ENCODE measurements at regions not wholly inside any gene's neighbourhood (a gene's known extent, or its start where the extent isn't known, plus 50 kb on each side); places are given as distances from the start of the nearest gene placed in this dataset.

GRCh38 chr17:34487626-34488025 is 91.8 kb upstream of the TMEM132E start:
- H3K9me3 ChIP-seq (ENCODE audit: low read depth): no peaks in the 10 kb centered on the region
- no peaks in the 10 kb centered on the region for H3K9me2 ChIP-seq (replicated peaks; ENCODE audit: insufficient read depth)
- H3K27me3 ChIP-seq: peaks cover 25% of the 10 kb centered on the region
- H3K4me2 ChIP-seq: no peak overlapping the region
- H3K36me3 ChIP-seq (replicated peaks; ENCODE audit: insufficient read depth, low read depth): no peaks in the 10 kb centered on the region
- H4K20me1 ChIP-seq (ENCODE audit: insufficient read depth, poor library complexity, severe bottlenecking): no peaks in the 10 kb centered on the region
- H2AFZ ChIP-seq: no peak overlapping the region
- TF ChIP-seq EZH2 (IDR thresholded peaks at IDR 0.05; ENCODE audit: borderline replicate concordance): no peak
- no peak for TF ChIP-seq CTCF (IDR thresholded peaks at IDR 0.05; ENCODE audit: poor library complexity)
- TF ChIP-seq EZH2phosphoT487 (IDR thresholded peaks at IDR 0.05; ENCODE audit: low read depth, severe bottlenecking, unreplicated experiment): no peak
- no peaks in the 10 kb centered on the region for H3K4me1 ChIP-seq (ENCODE audit: insufficient read depth)
- no peak overlapping the region for H3K4me3 ChIP-seq
- no peak overlapping the region for H3K27ac ChIP-seq
- WGBS (ENCODE audit: low lambda C conversion rate, missing lambda C conversion rate): 27% methylated on average over 8 of the region's 12 CpGs
- no peaks in the 10 kb centered on the region for H3K79me2 ChIP-seq
- no peak for DNase-seq (ENCODE audit: low spot score)

GRCh38 chr17:34486761-34487160 is 92.6 kb upstream of the TMEM132E start:
- Histone ChIP-seq H3K4me2 (no peak overlapping the region), H3K79me2 (no peaks in the 10 kb centered on the region), H3K4me1 (ENCODE audit: insufficient read depth) (no peaks in the 10 kb centered on the region), H3K9me2 (replicated peaks; ENCODE audit: insufficient read depth) (no peaks in the 10 kb centered on the region), H3K27me3 (peaks cover 25% of the 10 kb centered on the region), H2AFZ (no peak overlapping the region), H3K36me3 (replicated peaks; ENCODE audit: insufficient read depth, low read depth) (no peaks in the 10 kb centered on the region), H3K4me3 (no peak overlapping the region), H3K9me3 (ENCODE audit: low read depth) (no peaks in the 10 kb centered on the region), H3K27ac (no peak overlapping the region), H4K20me1 (ENCODE audit: insufficient read depth, poor library complexity, severe bottlenecking) (no peaks in the 10 kb centered on the region)
- TF ChIP-seq EZH2 (IDR thresholded peaks at IDR 0.05; ENCODE audit: borderline replicate concordance) (no peak), EZH2phosphoT487 (IDR thresholded peaks at IDR 0.05; ENCODE audit: low read depth, severe bottlenecking, unreplicated experiment) (no peak), CTCF (IDR thresholded peaks at IDR 0.05; ENCODE audit: poor library complexity) (no peak)
- DNase-seq (ENCODE audit: low spot score): no peak
- 59% methylated on average over 8 of the region's 8 CpGs for WGBS (ENCODE audit: low lambda C conversion rate, missing lambda C conversion rate)

GRCh38 chr17:34485999-34486398 is 93.4 kb upstream of the TMEM132E start:
- Histone ChIP-seq H3K4me3 (no peak overlapping the region), H3K4me2 (no peak overlapping the region), H3K36me3 (replicated peaks; ENCODE audit: insufficient read depth, low read depth) (no peaks in the 10 kb centered on the region), H4K20me1 (ENCODE audit: insufficient read depth, poor library complexity, severe bottlenecking) (no peaks in the 10 kb centered on the region), H3K9me3 (ENCODE audit: low read depth) (no peaks in the 10 kb centered on the region), H3K9me2 (replicated peaks; ENCODE audit: insufficient read depth) (no peaks in the 10 kb centered on the region), H3K27me3 (peaks cover 25% of the 10 kb centered on the region), H3K79me2 (no peaks in the 10 kb centered on the region), H3K27ac (no peak overlapping the region), H2AFZ (no peak overlapping the region), H3K4me1 (ENCODE audit: insufficient read depth) (no peaks in the 10 kb centered on the region)
- 84% methylated on average over 7 of the region's 7 CpGs for WGBS (ENCODE audit: low lambda C conversion rate, missing lambda C conversion rate)
- TF ChIP-seq EZH2phosphoT487 (IDR thresholded peaks at IDR 0.05; ENCODE audit: low read depth, severe bottlenecking, unreplicated experiment) (no peak), CTCF (IDR thresholded peaks at IDR 0.05; ENCODE audit: poor library complexity) (no peak), EZH2 (IDR thresholded peaks at IDR 0.05; ENCODE audit: borderline replicate concordance) (no peak)
- DNase-seq (ENCODE audit: low spot score): no peak

GRCh38 chr17:34484193-34484733 is 95.1 kb upstream of the TMEM132E start:
- TF ChIP-seq CTCF (IDR thresholded peaks at IDR 0.05; ENCODE audit: poor library complexity): no peak
- Histone ChIP-seq H3K4me1 (ENCODE audit: insufficient read depth) (no peaks in the 10 kb centered on the region), H4K20me1 (ENCODE audit: insufficient read depth, poor library complexity, severe bottlenecking) (no peaks in the 10 kb centered on the region), H3K27ac (no peak overlapping the region), H2AFZ (no peak overlapping the region), H3K4me3 (no peak overlapping the region), H3K79me2 (no peaks in the 10 kb centered on the region), H3K4me2 (no peak overlapping the region), H3K27me3 (peaks cover 15% of the 10 kb centered on the region), H3K9me2 (replicated peaks; ENCODE audit: insufficient read depth) (no peaks in the 10 kb centered on the region), H3K9me3 (ENCODE audit: low read depth) (no peaks in the 10 kb centered on the region), H3K36me3 (replicated peaks; ENCODE audit: insufficient read depth, low read depth) (no peaks in the 10 kb centered on the region)
- no peak for DNase-seq (ENCODE audit: low spot score)
- 78% methylated on average over 8 of the region's 8 CpGs for WGBS (ENCODE audit: low lambda C conversion rate, missing lambda C conversion rate)
